Lung (tissue), 11 donors: ENCODE measurements at regions not wholly inside any gene's neighbourhood (a gene's known extent, or its start where the extent isn't known, plus 50 kb on each side); places are given as distances from the start of the nearest gene placed in this dataset.
A peak's percentile ranks its signal among the peaks of the same experiment; 100 is the strongest.

Experiments
- ATAC-seq: fragments of 200-7000 bp; cut with Tn5 transposase; one replicate; pipeline ENCODE4 v1.9.1; 2020; ENCODE audit warnings: moderate number of reproducible peaks; ENCODE audit not compliant: insufficient read depth, low FRiP score
- DNase-seq, 3 donors: peaks; one replicate each; pipeline ENCODE4 v3.0.0-alpha.2; 2013 to 2017
- H3K27ac ChIP-seq, 2 donors: one replicate each; pipeline ENCODE4 v1.5.1; 2013; ENCODE audit warnings: mild to moderate bottlenecking in 2 of 2, moderate library complexity in 2 of 2, control low read depth in 1 of 2, inconsistent platforms in 1 of 2, low read depth in 1 of 2, low read length in 1 of 2
- H3K27me3 ChIP-seq, 3 donors: one replicate each; pipeline ENCODE4 v1.5.1; 2013; ENCODE audit warnings: low read length in 2 of 3; ENCODE audit not compliant: control insufficient read depth in 3 of 3, insufficient read depth in 3 of 3
- H3K36me3 ChIP-seq, 4 donors: one replicate each; pipeline ENCODE4 v1.5.1; 2013; ENCODE audit warnings: low read length in 4 of 4, mild to moderate bottlenecking in 1 of 4, moderate library complexity in 1 of 4; ENCODE audit not compliant: control insufficient read depth in 4 of 4, insufficient read depth in 4 of 4
- H3K4me1 ChIP-seq, 5 donors: one replicate each; pipeline ENCODE4 v1.5.1; 2013; ENCODE audit warnings: low read length in 5 of 5, mild to moderate bottlenecking in 2 of 5, moderate library complexity in 1 of 5; ENCODE audit not compliant: control insufficient read depth in 5 of 5, insufficient read depth in 5 of 5
- H3K4me3 ChIP-seq: one replicate; pipeline ENCODE4 v1.5.1; 2013; ENCODE audit warnings: mild to moderate bottlenecking, control low read depth, moderate library complexity
- H3K9ac ChIP-seq, 2 donors: one replicate each; pipeline ENCODE4 v1.5.1; 2013; ENCODE audit warnings: low read length in 2 of 2, control low read depth in 1 of 2; ENCODE audit not compliant: insufficient read depth in 1 of 2
- H3K9me3 ChIP-seq, 4 donors: one replicate each; pipeline ENCODE4 v1.5.1; 2013; ENCODE audit warnings: low read length in 3 of 4, mild to moderate bottlenecking in 1 of 4, moderate library complexity in 1 of 4; ENCODE audit not compliant: control insufficient read depth in 4 of 4, insufficient read depth in 3 of 4
- WGBS, 2 donors: extraction: QIAGEN DNeasy Blood & Tissue Kit; methylation state at CpG; one replicate each; pipeline ENCODE4 v1.1.7; 2013; 5-methylcytosine and 5-hydroxymethylcytosine counted together
- TF ChIP-seq, protein P1 (sequence below): IDR thresholded peaks from 2 replicates; pipeline ENCODE4 v1.5.1; 2012; ENCODE audit warnings: mild to moderate bottlenecking; ENCODE audit errors: control extremely low read depth, extremely low read depth
- donor health status: control.
- donor health status: control.
- donor health status: Bipolar disorder and iron deficiency.
- donor health status: healthy.
- donor health status: DM: yes; HTN: yes; CAD: no.

DNA sequence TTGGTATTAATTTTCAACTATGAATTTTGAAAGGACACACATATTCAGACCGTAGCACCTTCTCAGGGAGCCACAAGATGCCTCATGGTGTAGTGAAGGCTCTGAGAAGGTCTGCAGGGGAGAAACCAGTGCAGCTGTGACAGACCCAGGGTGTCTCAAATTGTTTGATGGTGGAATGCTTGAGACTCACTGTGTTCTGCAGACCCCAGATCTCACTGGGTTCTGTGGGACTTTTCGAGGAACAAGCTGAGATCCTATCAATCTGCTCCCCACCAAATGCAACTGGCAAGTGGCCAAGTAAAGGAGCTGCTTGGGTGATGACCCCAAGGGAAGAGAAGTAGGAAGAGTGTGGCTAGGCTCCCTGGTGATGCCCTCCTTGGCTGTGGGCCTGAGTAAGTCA lies 130.5 kb upstream of the UNC5B start:
- no peak overlapping the region for H3K4me3 ChIP-seq
- no peaks in the 10 kb centered on the region for H3K4me1 ChIP-seq
- ATAC-seq, result no peak
- no peak overlapping the region for H3K9ac ChIP-seq
- TF ChIP-seq, protein P1, sequence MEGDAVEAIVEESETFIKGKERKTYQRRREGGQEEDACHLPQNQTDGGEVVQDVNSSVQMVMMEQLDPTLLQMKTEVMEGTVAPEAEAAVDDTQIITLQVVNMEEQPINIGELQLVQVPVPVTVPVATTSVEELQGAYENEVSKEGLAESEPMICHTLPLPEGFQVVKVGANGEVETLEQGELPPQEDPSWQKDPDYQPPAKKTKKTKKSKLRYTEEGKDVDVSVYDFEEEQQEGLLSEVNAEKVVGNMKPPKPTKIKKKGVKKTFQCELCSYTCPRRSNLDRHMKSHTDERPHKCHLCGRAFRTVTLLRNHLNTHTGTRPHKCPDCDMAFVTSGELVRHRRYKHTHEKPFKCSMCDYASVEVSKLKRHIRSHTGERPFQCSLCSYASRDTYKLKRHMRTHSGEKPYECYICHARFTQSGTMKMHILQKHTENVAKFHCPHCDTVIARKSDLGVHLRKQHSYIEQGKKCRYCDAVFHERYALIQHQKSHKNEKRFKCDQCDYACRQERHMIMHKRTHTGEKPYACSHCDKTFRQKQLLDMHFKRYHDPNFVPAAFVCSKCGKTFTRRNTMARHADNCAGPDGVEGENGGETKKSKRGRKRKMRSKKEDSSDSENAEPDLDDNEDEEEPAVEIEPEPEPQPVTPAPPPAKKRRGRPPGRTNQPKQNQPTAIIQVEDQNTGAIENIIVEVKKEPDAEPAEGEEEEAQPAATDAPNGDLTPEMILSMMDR, result no peak
- no peaks in the 10 kb centered on the region for H3K27me3 ChIP-seq
- no peak overlapping the region for H3K27ac ChIP-seq
- H3K9me3 ChIP-seq, result no peaks in the 10 kb centered on the region
- H3K36me3 ChIP-seq, result no peaks in the 10 kb centered on the region
- DNase-seq, result no peak
- 90% methylated on average over 2 of the region's 2 CpGs for WGBS, 2 donors

DNA sequence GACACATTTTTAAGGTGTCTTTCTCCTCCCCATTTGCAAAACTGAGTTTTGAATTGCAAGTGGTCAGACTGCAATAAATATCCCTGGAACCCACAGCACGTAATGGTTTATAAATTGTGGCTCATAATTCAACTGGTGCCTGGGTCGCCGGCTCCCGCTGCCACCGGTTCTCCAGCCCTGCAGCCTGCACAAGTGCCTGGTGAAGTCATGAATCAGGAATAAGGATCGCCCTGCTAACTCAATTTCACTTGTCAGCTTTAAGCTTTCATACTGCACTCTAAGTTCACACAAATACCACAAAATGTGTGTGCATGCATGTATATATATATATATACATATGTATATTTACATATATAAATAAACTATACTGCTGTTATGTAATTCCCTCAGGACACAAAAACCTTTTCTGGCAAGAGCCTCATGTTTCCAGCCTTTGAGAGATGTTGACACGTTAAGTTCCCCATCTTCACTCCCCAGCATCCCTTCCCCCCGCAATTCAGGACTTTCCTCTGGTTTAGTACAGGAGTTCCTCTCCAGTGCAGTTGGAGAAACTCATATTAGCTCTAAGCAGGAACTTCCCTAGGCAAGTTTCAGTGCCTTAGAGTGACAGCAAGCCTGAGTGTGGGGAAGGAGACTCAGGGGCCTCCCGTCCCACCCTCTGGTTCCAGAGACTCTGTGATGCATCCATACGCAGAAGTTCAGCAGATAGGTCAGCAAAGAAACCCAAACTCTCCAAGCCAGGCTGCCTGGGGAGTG lies 129.2 kb upstream of the UNC5B start:
- TF ChIP-seq, protein P1, result no peak
- DNase-seq, result peak in 1 of 3 donors; percentile 8
- no peak overlapping the region for H3K4me3 ChIP-seq

DNA sequence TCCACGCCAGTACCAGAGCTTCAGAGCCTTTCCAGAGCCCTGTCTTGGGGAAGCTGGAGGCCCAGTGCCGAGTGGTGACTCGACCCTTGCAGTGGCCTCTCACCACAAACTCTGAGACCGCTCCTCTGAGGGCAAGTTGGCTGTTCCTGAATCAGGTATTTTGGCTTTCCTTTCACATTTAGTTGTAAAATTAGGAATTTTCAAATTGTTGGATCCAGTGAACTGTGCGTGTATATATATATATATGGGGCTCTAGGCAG lies 128.7 kb upstream of the UNC5B start:
- DNase-seq (no peak), ATAC-seq (no peak)
- Histone ChIP-seq H3K27ac (no peak overlapping the region), H3K9me3 (no peaks in the 10 kb centered on the region), H3K9ac (no peak overlapping the region), H3K4me1 (no peaks in the 10 kb centered on the region), H3K27me3 (no peaks in the 10 kb centered on the region), H3K36me3 (no peaks in the 10 kb centered on the region), H3K4me3 (no peak overlapping the region)
- TF ChIP-seq, protein P1, result no peak
- WGBS, 2 donors, result 70 to 83% methylated on average over 5 of the region's 5 CpGs

More for the DNA sequence above, 129.2 kb upstream of the UNC5B start:
- Histone ChIP-seq H3K27ac (no peak overlapping the region), H3K36me3 (no peaks in the 10 kb centered on the region), H3K9me3 (no peaks in the 10 kb centered on the region), H3K9ac (no peak overlapping the region), H3K4me1 (no peaks in the 10 kb centered on the region), H3K27me3 (no peaks in the 10 kb centered on the region)
- 81 to 83% methylated on average over 10 of the region's 10 CpGs for WGBS, 2 donors
- no peak for ATAC-seq
